HG02588 (cell line): ENCODE measurements at regions not wholly inside any gene's neighbourhood (a gene's known extent, or its start where the extent isn't known, plus 50 kb on each side); places are given as distances from the start of the nearest gene placed in this dataset.

Source experiments
- ATAC-seq: cut with Tn5 transposase; IDR thresholded peaks from one replicate; pipeline ENCODE4 v1.9.1; 2021; ENCODE audit warnings: mild to moderate bottlenecking, moderate library complexity; ENCODE audit not compliant: unreplicated experiment

GRCh38 chr14:64639340-64639821 is 64.8 kb upstream of the PLEKHG3 start:
- no peak for ATAC-seq

- ATAC-seq: no peak
Observed at GRCh38 chr14:64640839-64641238, 63.4 kb upstream of the PLEKHG3 start.

GRCh38 chr14:64641760-64642159 is 62.5 kb upstream of the PLEKHG3 start:
- ATAC-seq: no peak

GRCh38 chr14:64643709-64644108 is 60.5 kb upstream of the PLEKHG3 start:
- no peak for ATAC-seq

GRCh38 chr14:64644629-64645028 is 59.6 kb upstream of the PLEKHG3 start:
- no peak for ATAC-seq

- no peak for ATAC-seq
Observed at GRCh38 chr14:64645220-64645892, 58.9 kb upstream of the PLEKHG3 start.

- no peak for ATAC-seq
Observed at GRCh38 chr14:64646103-64646502, 58.1 kb upstream of the PLEKHG3 start.

GRCh38 chr14:64649383-64649998 is 54.7 kb upstream of the PLEKHG3 start:
- ATAC-seq: no peak

- peak; percentile 8 for ATAC-seq
Observed at GRCh38 chr14:64653900-64654245, 50.4 kb upstream of the PLEKHG3 start.

GRCh38 chr14:64654246-64654900 is 49.9 kb upstream of the PLEKHG3 start:
- ATAC-seq: peak; percentile 67
